Caco-2 (cell line): ENCODE measurements at regions not wholly inside any gene's neighbourhood (a gene's known extent, or its start where the extent isn't known, plus 50 kb on each side); places are given as distances from the start of the nearest gene placed in this dataset.

Experiments used
- BruUV-seq: library from RNA; stranded (reverse); fragments of 400-500 nt; replicated peaks from 2 replicates; lab custom pipeline; 2021; lab: Mats Ljungman, UMichigan
- CTCF ChIA-PET: fragments of 300-600 bp; sonication (Branson Sonifier 250); formaldehyde crosslinking; loops from one replicate; lab custom pipeline; 2022; ENCODE audit warnings: antibody characterized with exemption; lab: Charles Lee
- POLR2A ChIA-PET: fragments of 300-600 bp; sonication (Branson Sonifier 250); formaldehyde crosslinking; loops from one replicate; lab custom pipeline; 2022; ENCODE audit warnings: antibody characterized with exemption; lab: Charles Lee
- DNase-seq, 2 experiments: peaks; one replicate each; pipeline versions ENCODE4 v3.0.0 to v3.0.0-alpha.2; 2020 to 2022
- H3K27me3 ChIP-seq: replicated peaks from 2 replicates; pipeline ENCODE4 v1.6.0; 2011; ENCODE audit warnings: low read length; ENCODE audit not compliant: control insufficient read depth, insufficient read depth
- H3K36me3 ChIP-seq: 2 replicates; pipeline ENCODE4 v1.5.1; 2011; ENCODE audit warnings: low read length; ENCODE audit not compliant: control insufficient read depth, insufficient read depth
- H3K4me1 ChIP-seq: fragments of 250-450 bp; sonication (Bioruptor Pico); 2 replicates; pipeline ENCODE4 v1.5.1; 2020; ENCODE audit warnings: mild to moderate bottlenecking
- H3K4me3 ChIP-seq: 2 replicates; pipeline ENCODE4 v1.5.1; 2011; ENCODE audit warnings: low read depth, mild to moderate bottlenecking, control low read depth, low read length
- H3K9me3 ChIP-seq: fragments of 250-450 bp; sonication (Bioruptor Pico); 2 replicates; pipeline ENCODE4 v1.5.1; 2020; ENCODE audit warnings: mild to moderate bottlenecking, moderate library complexity
- H3K27ac Mint-ChIP-seq: one replicate; pipeline ENCODE4 v1.8.0; 2022; ENCODE audit warnings: mixed read lengths; ENCODE audit not compliant: unreplicated experiment
- H3K27me3 Mint-ChIP-seq: one replicate; pipeline ENCODE4 v1.8.0; 2022; ENCODE audit warnings: mixed read lengths; ENCODE audit not compliant: insufficient read depth, unreplicated experiment
- H3K36me3 Mint-ChIP-seq: one replicate; pipeline ENCODE4 v1.8.0; 2022; ENCODE audit warnings: mild to moderate bottlenecking, mixed read lengths; ENCODE audit not compliant: insufficient read depth, unreplicated experiment
- H3K4me1 Mint-ChIP-seq: one replicate; pipeline ENCODE4 v1.8.0; 2022; ENCODE audit warnings: low read depth, mixed read lengths; ENCODE audit not compliant: unreplicated experiment
- H3K4me3 Mint-ChIP-seq: one replicate; pipeline ENCODE4 v1.8.0; 2022; ENCODE audit warnings: mild to moderate bottlenecking, moderate library complexity, mixed read lengths; ENCODE audit not compliant: unreplicated experiment
- H3K9me3 Mint-ChIP-seq: one replicate; pipeline ENCODE4 v1.8.0; 2022; ENCODE audit warnings: mixed read lengths; ENCODE audit not compliant: unreplicated experiment
- intact Hi-C: fragments of 100-400 bp; cut with micrococcal nuclease; formaldehyde crosslinking; loops from one replicate; pipeline ENCODE4 v1.10.0; 2022; ENCODE audit not compliant: unreplicated experiment
- TF ChIP-seq, protein P1 (sequence below), 2 experiments: fragments of 200-600 bp in 1 of 2; IDR thresholded peaks; 1 replicate in 1 of 2; 2 replicates in 1 of 2; pipeline versions ENCODE4 v1.5.1 to v1.8.0; 2011 to 2022; ENCODE audit warnings: antibody characterized with exemption in 1 of 2, control low read depth in 1 of 2, inconsistent platforms in 1 of 2, low read depth in 1 of 2, low read length in 1 of 2, mild to moderate bottlenecking in 1 of 2, moderate library complexity in 1 of 2; ENCODE audit not compliant: insufficient read depth in 1 of 2, severe bottlenecking in 1 of 2, unreplicated experiment in 1 of 2

DNA sequence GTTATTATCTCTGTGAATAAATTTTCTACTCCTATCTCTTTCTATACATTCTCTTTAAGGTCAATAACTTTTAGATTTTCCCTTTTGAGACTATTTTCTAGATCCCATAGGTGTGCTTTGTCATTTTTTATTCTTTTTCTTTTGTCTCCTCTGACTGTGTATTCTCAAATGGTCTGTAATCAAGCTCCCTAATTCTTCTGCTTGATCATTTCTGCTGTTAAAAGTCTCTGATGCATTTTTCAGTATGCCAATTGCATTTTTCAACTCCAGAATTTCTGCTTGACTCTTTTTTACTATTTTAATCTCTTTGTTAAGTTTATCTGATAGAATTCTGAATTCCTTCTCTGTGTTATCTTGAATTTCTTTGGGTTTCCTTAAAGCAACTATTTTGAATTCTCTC, 78.2 kb downstream of the THNSL1 start:
- BruUV-seq, result no TSS peak
- H3K27me3 ChIP-seq, result no peaks in the 10 kb centered on the region
- no peaks in the 10 kb centered on the region for H3K4me1 Mint-ChIP-seq
- CTCF ChIA-PET, result no interaction called here
- H3K27ac Mint-ChIP-seq, result no peak overlapping the region
- H3K4me3 Mint-ChIP-seq, result no peak overlapping the region
- H3K9me3 Mint-ChIP-seq, result peaks cover 52% of the 10 kb centered on the region
- H3K36me3 ChIP-seq, result no peaks in the 10 kb centered on the region
- no peaks in the 10 kb centered on the region for H3K4me1 ChIP-seq
- no peak for DNase-seq
- no peak overlapping the region for H3K4me3 ChIP-seq
- H3K9me3 ChIP-seq, result peaks cover 22% of the 10 kb centered on the region; the same call in 1 of the 2 replicates
- POLR2A ChIA-PET, result no interaction called here
- TF ChIP-seq, protein P1, sequence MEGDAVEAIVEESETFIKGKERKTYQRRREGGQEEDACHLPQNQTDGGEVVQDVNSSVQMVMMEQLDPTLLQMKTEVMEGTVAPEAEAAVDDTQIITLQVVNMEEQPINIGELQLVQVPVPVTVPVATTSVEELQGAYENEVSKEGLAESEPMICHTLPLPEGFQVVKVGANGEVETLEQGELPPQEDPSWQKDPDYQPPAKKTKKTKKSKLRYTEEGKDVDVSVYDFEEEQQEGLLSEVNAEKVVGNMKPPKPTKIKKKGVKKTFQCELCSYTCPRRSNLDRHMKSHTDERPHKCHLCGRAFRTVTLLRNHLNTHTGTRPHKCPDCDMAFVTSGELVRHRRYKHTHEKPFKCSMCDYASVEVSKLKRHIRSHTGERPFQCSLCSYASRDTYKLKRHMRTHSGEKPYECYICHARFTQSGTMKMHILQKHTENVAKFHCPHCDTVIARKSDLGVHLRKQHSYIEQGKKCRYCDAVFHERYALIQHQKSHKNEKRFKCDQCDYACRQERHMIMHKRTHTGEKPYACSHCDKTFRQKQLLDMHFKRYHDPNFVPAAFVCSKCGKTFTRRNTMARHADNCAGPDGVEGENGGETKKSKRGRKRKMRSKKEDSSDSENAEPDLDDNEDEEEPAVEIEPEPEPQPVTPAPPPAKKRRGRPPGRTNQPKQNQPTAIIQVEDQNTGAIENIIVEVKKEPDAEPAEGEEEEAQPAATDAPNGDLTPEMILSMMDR (IDR thresholded peaks at IDR 0.05; ENCODE audit: insufficient read depth in 1 of 2, low read depth in 1 of 2, low read length in 1 of 2, severe bottlenecking in 1 of 2, unreplicated experiment in 1 of 2), result no peak
- H3K36me3 Mint-ChIP-seq, result no peaks in the 10 kb centered on the region
- no peaks in the 10 kb centered on the region for H3K27me3 Mint-ChIP-seq
- intact Hi-C loops, result no loop called here

DNA sequence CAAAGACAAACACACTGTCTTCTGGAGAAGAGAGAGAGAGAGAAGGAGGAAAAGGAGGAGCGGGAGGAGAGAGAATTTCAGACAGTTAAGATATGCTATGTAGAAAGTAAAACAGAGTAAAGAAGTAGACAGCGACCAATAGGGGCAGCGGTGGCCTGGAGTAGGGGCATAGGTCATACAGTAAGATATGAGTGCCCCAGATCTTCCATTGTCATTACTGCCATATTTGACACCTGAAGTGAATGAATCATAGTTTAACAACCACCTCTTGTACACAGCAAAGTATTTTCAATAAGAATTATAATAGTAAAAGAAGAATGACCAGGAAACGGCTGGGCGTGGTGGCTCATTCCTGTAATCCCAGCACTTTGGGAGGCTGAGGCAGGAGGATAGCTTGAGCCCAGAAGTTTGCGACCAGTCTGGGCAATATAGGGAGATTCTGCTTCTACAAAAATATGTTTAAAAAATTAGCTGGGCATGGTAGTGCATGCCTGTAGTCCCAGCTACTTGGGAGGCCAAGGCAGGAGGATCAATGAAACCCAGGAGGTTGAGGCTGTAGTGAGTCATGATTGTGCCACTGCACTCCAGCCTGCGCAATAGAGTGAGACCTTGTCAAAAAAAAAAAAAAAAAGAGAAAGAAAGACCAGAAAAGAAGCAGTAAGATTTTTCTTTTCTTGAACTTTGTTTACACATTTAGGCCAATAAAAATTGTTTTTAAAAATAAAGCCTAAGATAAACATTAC, 77.0 kb upstream of the GPR158 start:
- TF ChIP-seq, protein P1 (IDR thresholded peaks at IDR 0.05; ENCODE audit: insufficient read depth in 1 of 2, low read depth in 1 of 2, low read length in 1 of 2, severe bottlenecking in 1 of 2, unreplicated experiment in 1 of 2), result no peak
- Histone ChIP-seq H3K9me3 (peaks cover 9% of the 10 kb centered on the region; the same call in 1 of the 2 replicates), H3K27me3 (no peaks in the 10 kb centered on the region), H3K4me3 (no peak overlapping the region), H3K4me1 (no peaks in the 10 kb centered on the region), H3K36me3 (no peaks in the 10 kb centered on the region)
- peaks cover 6% of the 10 kb centered on the region for H3K4me1 Mint-ChIP-seq
- no peaks in the 10 kb centered on the region for H3K27me3 Mint-ChIP-seq
- H3K36me3 Mint-ChIP-seq, result no peaks in the 10 kb centered on the region
- CTCF ChIA-PET, result no interaction called here
- POLR2A ChIA-PET, result no interaction called here
- no peak overlapping the region for H3K4me3 Mint-ChIP-seq
- no peak for DNase-seq
- no peak overlapping the region for H3K27ac Mint-ChIP-seq
- H3K9me3 Mint-ChIP-seq, result peaks cover 30% of the 10 kb centered on the region
- BruUV-seq, result no TSS peak
- intact Hi-C loops, result no loop called here

DNA sequence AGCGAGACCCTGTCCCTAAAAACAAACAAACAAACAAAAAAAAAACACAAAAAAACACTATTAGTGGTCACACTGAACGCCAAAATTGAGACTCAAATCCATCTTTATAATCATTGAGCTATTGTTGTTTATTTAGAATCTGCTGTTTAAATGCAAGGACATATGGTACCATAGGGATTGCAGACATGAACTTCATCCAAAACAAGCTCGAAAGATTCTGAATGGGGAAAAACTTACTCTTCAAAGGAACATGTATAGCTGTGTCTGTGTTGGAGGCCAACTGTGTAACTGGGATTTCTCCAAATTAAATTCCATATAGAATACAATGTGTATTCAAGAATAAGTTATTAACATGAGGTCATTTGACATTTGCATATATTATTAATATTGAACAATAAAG, 74.7 kb upstream of the GPR158 start:
- Histone ChIP-seq H3K4me1 (no peaks in the 10 kb centered on the region), H3K36me3 (no peaks in the 10 kb centered on the region), H3K9me3 (no peaks in the 10 kb centered on the region), H3K4me3 (no peak overlapping the region), H3K27me3 (no peaks in the 10 kb centered on the region)
- Mint-ChIP-seq H3K9me3 (peaks cover 9% of the 10 kb centered on the region), H3K4me1 (peaks cover 6% of the 10 kb centered on the region), H3K27ac (no peak overlapping the region), H3K4me3 (no peak overlapping the region), H3K27me3 (no peaks in the 10 kb centered on the region), H3K36me3 (no peaks in the 10 kb centered on the region)
- intact Hi-C loops, result no loop called here
- BruUV-seq, result no TSS peak
- CTCF ChIA-PET, result no interaction called here
- TF ChIP-seq, protein P1 (IDR thresholded peaks at IDR 0.05; ENCODE audit: insufficient read depth in 1 of 2, low read depth in 1 of 2, low read length in 1 of 2, severe bottlenecking in 1 of 2, unreplicated experiment in 1 of 2), result no peak
- POLR2A ChIA-PET, result interaction anchor here (0.6 kb wide), 1 partner anchor 800 kb away, joined by 3 read pairs; no protein-coding TSS in a partner anchor
- DNase-seq, result no peak
